Ascending aorta (tissue), 2 donors: ENCODE measurements at regions not wholly inside any gene's neighbourhood (a gene's known extent, or its start where the extent isn't known, plus 50 kb on each side); places are given as distances from the start of the nearest gene placed in this dataset.

Experiments
- DNase-seq, 2 donors: peaks; one replicate each; pipeline ENCODE4 v3.0.0-alpha.2; 2019; ENCODE audit warnings: low spot score in 2 of 2
- H3K27ac ChIP-seq, 2 donors: fragments of 200-600 bp; sonication (generic); one replicate each; pipeline ENCODE4 v1.5.1; 2016 to 2017; ENCODE audit warnings: mild to moderate bottlenecking in 1 of 2
- H3K27me3 ChIP-seq: fragments of 200-600 bp; sonication (generic); one replicate; pipeline ENCODE4 v1.5.1; 2017
- H3K36me3 ChIP-seq, 2 donors: fragments of 200-600 bp; sonication (generic); one replicate each; pipeline ENCODE4 v1.5.1; 2016
- H3K4me1 ChIP-seq, 2 donors: fragments of 200-600 bp; sonication (generic); one replicate each; pipeline ENCODE4 v1.5.1; 2016 to 2017; ENCODE audit warnings: mild to moderate bottlenecking in 1 of 2
- H3K4me3 ChIP-seq, 2 donors: fragments of 200-600 bp; sonication (generic); one replicate each; pipeline ENCODE4 v1.5.1; 2016 to 2017; ENCODE audit warnings: mild to moderate bottlenecking in 1 of 2
- H3K9me3 ChIP-seq, 2 donors: fragments of 200-600 bp; sonication (generic); one replicate each; pipeline ENCODE4 v1.5.1; 2016
- CTCF ChIP-seq, 3 experiments: fragments of 200-600 bp in 2 of 3; fragments of 450-650 bp in 1 of 3; sonication (generic) in 2 of 3; IDR thresholded peaks; one replicate each; pipeline ENCODE4 v1.5.1; 2016 to 2019; ENCODE audit warnings: antibody characterized with exemption in 3 of 3, mild to moderate bottlenecking in 1 of 3, moderate library complexity in 1 of 3
- intact Hi-C: fragments of 100-400 bp; cut with DNase I; formaldehyde crosslinking; loops from one replicate; pipeline ENCODE4 v1.15.1; 2023

GRCh38 chr6:104483225-104483834 is 376.4 kb downstream of the HACE1 start:
- TF ChIP-seq CTCF (IDR thresholded peaks at IDR 0.05): peak in 2 of 3 experiments; percentile 12 to 14
- intact Hi-C loops: no loop called here
- no peak overlapping the region for H3K27ac ChIP-seq

DNA sequence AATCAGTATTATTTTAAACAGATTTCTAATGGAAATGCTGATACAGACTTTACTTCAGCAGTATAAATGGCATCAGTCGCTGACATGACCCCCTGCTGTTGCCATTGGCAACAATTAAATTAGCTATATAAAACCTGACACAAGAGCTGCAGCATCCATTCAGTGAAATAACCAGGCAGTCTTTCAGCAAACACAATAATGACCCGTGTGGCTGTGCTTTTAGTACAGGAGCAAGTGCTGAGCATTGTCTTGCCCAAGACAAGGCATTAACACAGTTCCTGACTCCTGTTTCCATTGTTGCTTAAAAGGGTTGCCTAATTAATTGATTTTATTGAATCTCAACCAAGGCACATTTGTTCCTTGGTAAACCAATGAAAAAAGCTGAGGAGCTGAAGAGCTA is 382.1 kb downstream of the HACE1 start:
- Histone ChIP-seq H3K4me1 (no peaks in the 10 kb centered on the region), H3K27me3 (no peaks in the 10 kb centered on the region), H3K4me3 (no peak overlapping the region), H3K27ac (no peak overlapping the region), H3K9me3 (no peaks in the 10 kb centered on the region), H3K36me3 (no peaks in the 10 kb centered on the region)
- intact Hi-C loops: loop anchor here (5.0 kb wide), 1 partner anchor 815 kb away; no protein-coding TSS in a partner anchor
- TF ChIP-seq CTCF (IDR thresholded peaks at IDR 0.05): no peak
- no peak for DNase-seq

More at GRCh38 chr6:104483225-104483834, 376.4 kb downstream of the HACE1 start:
- Histone ChIP-seq H3K9me3 (no peaks in the 10 kb centered on the region), H3K4me3 (no peak overlapping the region), H3K27me3 (no peaks in the 10 kb centered on the region), H3K36me3 (no peaks in the 10 kb centered on the region), H3K4me1 (no peaks in the 10 kb centered on the region)
- no peak for DNase-seq

DNA sequence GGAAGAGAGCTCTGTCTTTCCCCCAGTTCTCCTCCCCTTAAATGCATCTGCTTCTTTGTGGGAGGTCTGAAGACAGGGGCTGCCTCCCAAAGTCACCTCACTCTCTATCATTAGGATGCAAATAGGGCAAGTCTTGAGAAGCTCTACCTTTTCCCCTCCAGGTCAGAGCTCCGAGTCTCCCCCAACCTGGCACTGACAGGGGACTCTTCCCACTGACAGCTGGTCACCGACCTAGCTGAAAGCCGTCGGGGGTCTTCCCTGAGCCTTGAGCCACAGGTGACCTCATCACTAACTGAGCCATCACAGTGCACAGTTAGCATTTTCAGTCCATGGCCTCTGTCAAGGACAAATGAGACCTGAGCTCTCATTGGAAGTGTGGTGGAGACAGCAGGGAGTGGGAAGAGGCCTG is 386.7 kb downstream of the HACE1 start:
- Histone ChIP-seq H3K9me3 (no peaks in the 10 kb centered on the region), H3K4me1 (no peaks in the 10 kb centered on the region), H3K4me3 (no peak overlapping the region), H3K27ac (no peak overlapping the region), H3K27me3 (no peaks in the 10 kb centered on the region), H3K36me3 (no peaks in the 10 kb centered on the region)
- no peak for TF ChIP-seq CTCF (IDR thresholded peaks at IDR 0.05)
- no peak for DNase-seq
- intact Hi-C loops: no loop called here

DNA sequence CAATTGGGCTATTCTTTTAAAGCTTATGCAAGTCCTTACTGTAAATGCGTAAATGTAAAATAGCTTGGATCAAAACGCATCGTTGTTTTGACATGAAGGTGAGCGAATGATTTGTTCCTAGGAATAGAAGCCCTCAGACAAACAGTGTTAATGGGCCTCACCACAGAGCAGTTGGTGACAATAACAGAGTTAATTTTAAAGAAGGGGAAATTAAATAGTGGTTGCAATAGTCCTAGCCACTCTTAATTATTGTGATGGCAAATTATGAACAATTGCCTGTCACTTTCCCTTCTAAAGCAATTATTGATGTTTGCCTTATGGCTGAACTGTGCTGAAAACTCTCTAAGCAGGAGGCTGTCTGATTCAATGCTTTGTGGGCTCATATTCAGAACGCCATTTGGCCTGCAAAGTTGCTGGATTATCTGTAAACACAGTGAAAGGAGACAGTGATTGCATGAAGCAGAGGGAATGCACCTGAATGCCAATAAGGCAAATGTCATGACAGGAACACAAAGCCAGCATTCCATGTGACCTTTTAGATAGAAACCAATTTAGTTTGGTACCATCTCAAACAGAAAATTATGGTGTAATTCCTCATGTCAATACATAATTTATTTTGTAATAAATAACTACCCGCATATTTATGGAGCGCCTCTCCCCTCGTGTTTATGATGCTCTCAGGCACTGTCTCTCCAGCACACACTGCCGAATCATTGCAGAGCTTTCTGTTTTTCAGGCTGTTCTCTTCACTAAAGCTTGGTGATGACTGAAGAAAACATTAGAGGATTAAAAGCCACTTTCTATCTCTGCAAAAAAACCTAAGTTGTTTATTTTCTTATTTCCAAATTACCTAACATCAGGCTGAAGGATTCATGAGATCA is 387.5 kb downstream of the HACE1 start:
- Histone ChIP-seq H3K9me3 (no peaks in the 10 kb centered on the region), H3K36me3 (no peaks in the 10 kb centered on the region), H3K4me1 (no peaks in the 10 kb centered on the region), H3K4me3 (no peak overlapping the region), H3K27ac (no peak overlapping the region), H3K27me3 (no peaks in the 10 kb centered on the region)
- TF ChIP-seq CTCF (IDR thresholded peaks at IDR 0.05): no peak
- DNase-seq: no peak
- intact Hi-C loops: no loop called here

DNA sequence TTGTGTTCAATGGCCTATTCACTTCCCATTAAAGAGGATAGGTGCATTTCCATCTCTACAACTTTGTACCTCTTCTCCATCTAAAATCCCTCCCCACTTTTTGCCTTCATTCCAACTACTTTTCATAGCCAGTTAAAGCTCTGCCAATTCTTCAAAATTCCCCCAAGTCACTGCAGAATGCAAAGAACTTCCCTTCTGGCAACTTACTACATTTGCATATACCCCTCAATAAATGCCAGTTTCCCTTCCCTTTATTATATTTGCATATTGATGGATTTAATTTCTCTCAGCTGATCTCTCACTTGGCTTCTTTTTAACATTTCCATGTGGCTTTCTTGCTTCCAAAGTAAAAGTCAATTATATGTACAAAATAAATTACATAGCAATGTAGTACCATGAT is 393.4 kb downstream of the HACE1 start:
- Histone ChIP-seq H3K27ac (no peak overlapping the region), H3K4me1 (no peaks in the 10 kb centered on the region), H3K36me3 (no peaks in the 10 kb centered on the region), H3K4me3 (no peak overlapping the region), H3K27me3 (no peaks in the 10 kb centered on the region), H3K9me3 (no peaks in the 10 kb centered on the region)
- no peak for DNase-seq
- intact Hi-C loops: no loop called here
- TF ChIP-seq CTCF (IDR thresholded peaks at IDR 0.05): no peak
